OCI-M2 (cell line): ENCODE measurements at regions not wholly inside any gene's neighbourhood (a gene's known extent, or its start where the extent isn't known, plus 50 kb on each side); places are given as distances from the start of the nearest gene placed in this dataset.

Source experiments
- DNase-seq: peaks from one replicate; lab custom pipeline; 2025; ENCODE audit not compliant: unreplicated experiment; lab: John Stamatoyannopoulos, UW

- DNase-seq = no peak
These were observed 627.3 kb upstream of the KIRREL3 start for GRCh38 chr11:127627629-127628457.

GRCh38 chr11:127627204-127627603 is 626.6 kb upstream of the KIRREL3 start:
- no peak for DNase-seq

- no peak for DNase-seq
These were observed 624.8 kb upstream of the KIRREL3 start for GRCh38 chr11:127625402-127625801.

GRCh38 chr11:127624306-127624856 is 623.8 kb upstream of the KIRREL3 start:
- DNase-seq = no peak

- DNase-seq = no peak
These were observed 622.1 kb upstream of the KIRREL3 start for GRCh38 chr11:127622686-127623085.

- DNase-seq = no peak
These were observed 620.1 kb upstream of the KIRREL3 start for GRCh38 chr11:127620671-127621070.

GRCh38 chr11:127619946-127620345 is 619.4 kb upstream of the KIRREL3 start:
- no peak for DNase-seq

GRCh38 chr11:127618721-127619120 is 618.2 kb upstream of the KIRREL3 start:
- no peak for DNase-seq

- DNase-seq = no peak
These were observed 615.6 kb upstream of the KIRREL3 start for GRCh38 chr11:127616158-127616557.

- DNase-seq = no peak
These were observed 612.0 kb upstream of the KIRREL3 start for GRCh38 chr11:127612607-127613006.

- DNase-seq = no peak
These were observed 608.6 kb upstream of the KIRREL3 start for GRCh38 chr11:127609025-127609773.

- no peak for DNase-seq
These were observed 607.0 kb upstream of the KIRREL3 start for GRCh38 chr11:127607487-127608085.

GRCh38 chr11:127601578-127601977 is 601.0 kb upstream of the KIRREL3 start:
- DNase-seq = no peak

- DNase-seq = no peak
These were observed 600.1 kb upstream of the KIRREL3 start for GRCh38 chr11:127600674-127601073.

GRCh38 chr11:127598476-127598875 is 597.9 kb upstream of the KIRREL3 start:
- DNase-seq = no peak

- DNase-seq = no peak
These were observed 595.9 kb upstream of the KIRREL3 start for GRCh38 chr11:127596433-127596832.

GRCh38 chr11:127592371-127592770 is 591.8 kb upstream of the KIRREL3 start:
- no peak for DNase-seq

- DNase-seq = no peak
These were observed 589.7 kb upstream of the KIRREL3 start for GRCh38 chr11:127590314-127590713.

GRCh38 chr11:127588431-127588830 is 587.9 kb upstream of the KIRREL3 start:
- no peak for DNase-seq

- DNase-seq = no peak
These were observed 586.9 kb upstream of the KIRREL3 start for GRCh38 chr11:127587511-127587910.

GRCh38 chr11:127576210-127576609 is 575.6 kb upstream of the KIRREL3 start:
- DNase-seq = no peak

GRCh38 chr11:127574478-127574877 is 573.9 kb upstream of the KIRREL3 start:
- DNase-seq = no peak
